ENCODE measurements at regions not wholly inside any gene's neighbourhood (a gene's known extent, or its start where the extent isn't known, plus 50 kb on each side); places are given as distances from the start of the nearest gene placed in this dataset.
"Not testable (repeated sequence)": the region's sequence is repeated elsewhere in the genome, so short reads cannot be mapped to it uniquely, and the experiment has no call there.

DNA sequence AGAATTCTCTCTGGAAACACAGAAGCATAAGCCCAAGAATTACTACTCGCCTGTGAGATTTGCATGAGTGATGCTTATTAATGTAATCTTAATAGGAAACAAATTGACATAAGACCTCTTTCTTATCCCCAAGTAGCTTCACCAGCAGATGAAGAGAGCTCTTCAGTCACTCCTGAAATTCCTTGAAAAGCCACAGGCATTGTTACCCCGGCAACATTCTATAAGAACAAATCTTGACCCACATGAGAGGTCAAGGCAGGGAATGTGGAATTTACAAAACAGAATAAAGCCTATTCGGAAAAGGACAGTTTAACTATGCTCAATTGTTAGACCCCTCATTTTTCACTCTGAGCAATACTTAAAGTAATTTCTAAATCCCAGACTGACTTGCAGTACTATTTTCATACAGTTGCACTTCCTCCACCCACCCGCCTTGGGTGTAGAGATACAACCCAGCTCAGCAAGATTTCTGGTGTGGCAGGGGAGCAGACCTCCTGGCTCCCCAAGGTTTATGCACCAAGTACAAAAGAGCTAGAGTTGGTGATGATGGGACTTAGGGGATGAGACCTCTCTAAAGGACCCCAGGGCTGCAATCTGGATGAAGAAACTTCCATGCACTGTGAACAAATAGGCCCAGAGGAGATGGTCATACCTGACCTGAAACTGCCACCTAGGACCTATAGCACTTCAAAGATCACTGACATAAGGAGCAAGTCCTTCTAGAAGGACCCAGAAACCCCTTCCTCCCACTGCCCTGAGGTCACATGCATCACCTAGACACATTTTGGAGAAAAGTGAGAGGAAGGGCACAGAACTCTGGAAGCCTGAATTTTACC, 242.1 kb downstream of the ZNF608 start:
- DNase-seq = no peak

DNA sequence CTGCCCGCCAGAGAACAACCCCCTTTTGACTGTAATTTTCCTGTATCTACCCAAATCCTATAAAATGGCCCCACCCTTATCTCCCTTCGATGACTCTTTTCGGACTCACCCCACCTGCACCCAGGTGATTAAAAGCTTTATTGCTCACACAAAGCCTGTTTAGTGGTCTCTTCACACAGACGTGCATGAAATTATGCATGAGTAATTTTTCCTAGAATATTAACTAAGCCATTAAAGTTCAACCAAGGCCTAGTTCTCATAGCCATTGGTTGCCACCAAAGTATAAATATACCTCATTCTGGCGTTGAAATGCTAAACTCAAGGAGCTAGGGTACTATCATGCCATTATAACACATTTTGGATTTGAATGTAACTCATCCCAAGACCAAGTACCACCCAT, 243.9 kb downstream of the ZNF608 start:
- DNase-seq = no peak

DNA sequence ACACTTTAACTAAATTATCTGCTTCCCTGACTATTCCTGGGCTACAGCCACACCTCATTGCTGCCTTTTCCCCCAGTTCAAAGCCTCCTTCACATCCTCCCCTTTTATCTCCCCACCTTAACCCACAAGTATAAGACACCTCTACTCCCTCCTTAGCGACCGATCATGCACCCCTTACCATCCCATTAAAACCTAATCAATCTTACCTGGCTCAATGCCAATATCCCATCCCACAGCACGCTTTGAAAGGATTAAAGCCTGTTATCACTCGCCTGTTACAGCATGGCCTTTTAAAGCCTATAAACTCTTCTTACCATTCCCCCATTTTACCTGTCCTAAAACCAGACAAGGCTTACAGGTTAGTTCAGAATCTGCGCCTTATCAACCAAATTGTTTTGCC, 246.6 kb downstream of the ZNF608 start:
- DNase-seq = not testable (repeated sequence)

DNA sequence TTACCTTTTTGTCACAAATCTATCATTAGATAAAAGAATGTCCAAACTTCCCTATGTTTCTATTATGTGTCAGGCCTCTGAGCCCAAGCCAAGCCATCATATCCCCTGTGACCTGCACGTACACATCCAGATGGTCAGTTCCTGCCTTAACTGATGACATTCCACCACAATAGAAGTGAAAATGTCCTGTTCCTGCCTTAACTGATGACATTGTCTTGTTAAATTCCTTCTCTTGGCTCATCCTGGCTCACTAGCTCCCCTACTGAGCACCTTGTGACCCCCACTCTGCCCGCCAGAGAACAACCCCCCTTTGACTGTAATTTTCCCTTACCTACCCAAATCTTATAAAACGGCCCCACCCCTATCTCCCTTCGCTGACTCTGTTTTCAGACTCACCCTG, 249.5 kb downstream of the ZNF608 start:
- not testable (repeated sequence) for DNase-seq

DNA sequence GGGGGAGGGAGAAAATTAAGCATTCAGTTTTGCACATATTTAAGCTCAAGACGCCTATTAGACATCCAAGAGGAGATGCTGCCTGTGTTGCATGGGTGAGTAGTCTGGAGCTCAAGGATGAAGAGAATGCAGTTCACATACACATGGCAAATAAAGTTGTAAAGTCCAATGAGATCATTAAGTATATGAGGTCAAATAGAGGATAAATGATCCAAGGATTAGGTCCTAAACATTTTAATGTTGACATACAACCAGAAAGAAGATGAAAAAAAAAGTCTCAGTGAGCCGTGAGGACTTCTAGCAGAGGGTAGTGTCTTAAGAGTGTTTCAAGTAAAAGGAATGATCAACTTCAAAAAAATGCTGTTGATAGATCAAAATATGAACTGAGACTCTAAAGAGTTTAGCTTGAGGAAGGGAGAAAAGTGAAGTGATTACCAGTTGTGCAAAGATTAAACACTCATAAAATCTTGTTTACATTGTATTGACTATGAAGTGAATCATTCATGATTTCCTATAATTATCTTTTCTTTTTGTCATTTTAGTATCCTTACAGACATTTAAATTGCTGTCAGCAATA, 251.8 kb downstream of the ZNF608 start:
- no peak for DNase-seq

DNA sequence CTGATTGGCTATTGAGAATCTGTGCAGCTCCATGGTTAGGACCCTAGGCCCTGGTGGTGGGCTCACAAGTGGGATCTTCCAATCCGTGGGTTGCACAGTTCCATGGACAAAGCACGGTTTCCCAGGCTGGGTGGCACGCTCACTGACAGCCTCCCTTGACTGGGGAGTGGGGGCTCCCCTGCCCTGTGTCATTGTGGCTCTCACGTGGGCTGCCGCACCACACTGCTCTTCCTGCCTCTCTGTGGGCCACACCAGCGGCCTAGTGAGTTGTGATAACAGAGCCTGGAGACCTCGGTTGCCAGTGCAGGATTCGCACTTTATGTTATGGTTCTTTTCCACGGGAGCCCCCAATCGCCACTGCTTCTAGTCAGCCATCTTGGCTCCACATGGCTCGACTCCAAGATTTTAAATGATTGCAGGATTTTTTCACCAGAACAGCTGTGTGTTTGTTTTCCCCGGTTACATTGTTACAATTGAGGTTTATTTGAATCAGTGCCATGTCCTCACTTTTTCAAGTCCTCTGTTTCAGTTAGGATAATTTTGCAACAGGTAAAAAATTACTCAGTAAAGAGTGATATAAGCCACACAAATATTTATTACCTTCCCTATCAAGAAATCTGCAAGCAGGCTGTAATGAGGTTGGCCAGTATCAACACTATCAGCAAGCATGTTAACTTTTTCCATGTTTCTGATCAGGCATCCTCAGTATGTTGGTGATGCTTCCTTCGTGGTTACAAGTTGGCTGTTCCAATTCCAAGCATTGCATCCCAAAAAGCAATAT, 253.8 kb downstream of the ZNF608 start:
- DNase-seq = peak; percentile 6

DNA sequence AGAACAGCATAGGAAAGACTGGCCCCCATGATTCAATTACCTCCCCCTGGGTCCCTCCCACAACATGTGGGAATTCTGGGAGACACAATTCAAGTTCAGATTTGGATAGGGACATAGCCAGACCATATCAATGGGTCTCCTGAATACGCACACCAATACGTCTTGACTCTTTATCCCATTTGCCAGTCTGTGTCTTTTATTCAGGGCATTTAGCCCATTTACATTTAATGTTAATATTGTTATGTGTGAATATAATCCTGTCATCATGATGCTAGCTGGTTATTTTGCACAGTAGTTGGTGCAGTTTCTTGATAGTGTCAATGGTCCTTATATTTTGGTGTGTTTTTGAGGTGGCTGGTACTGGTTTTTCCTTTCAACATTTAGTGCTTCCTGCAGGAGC, 256.1 kb downstream of the ZNF608 start:
- not testable (repeated sequence) for DNase-seq

DNA sequence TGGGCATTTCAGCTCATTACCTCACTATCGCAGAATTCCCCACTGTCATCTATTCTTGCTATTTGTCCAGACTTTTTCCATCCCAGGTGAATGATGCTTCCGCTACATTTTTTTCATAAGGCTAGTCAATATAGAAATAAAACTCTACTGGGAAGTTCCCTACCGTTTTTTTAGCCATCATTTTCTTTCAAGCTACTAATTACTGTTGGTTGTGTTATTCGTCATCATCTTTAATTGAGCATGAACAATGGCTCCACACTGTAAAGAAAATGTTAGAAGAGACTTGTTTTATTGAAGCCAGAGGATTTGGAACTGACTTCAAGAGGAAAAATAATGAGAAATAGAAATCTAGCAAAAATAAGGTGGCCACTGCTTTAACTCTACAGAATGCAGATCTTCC, 265.0 kb downstream of the ZNF608 start:
- no peak for DNase-seq

DNA sequence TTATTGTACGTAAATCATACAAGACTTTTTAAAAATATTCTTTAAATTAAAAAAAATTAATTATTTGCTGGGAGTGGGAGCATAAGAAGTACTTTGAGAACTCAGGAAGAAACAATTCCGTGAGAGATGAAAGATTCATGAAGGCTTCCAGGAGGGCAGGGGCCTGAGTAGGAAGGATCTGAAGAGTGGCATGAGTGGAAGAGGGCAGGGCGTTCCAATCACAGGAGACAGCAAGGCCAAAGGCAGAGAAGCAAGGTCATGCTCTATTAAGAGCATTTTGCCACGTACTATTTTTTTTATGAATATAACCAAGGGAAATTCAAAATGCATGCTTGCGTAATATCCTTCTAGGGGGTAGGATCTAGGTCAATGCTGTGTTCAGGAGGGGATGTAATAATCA, 265.5 kb downstream of the ZNF608 start:
- no peak for DNase-seq

DNA sequence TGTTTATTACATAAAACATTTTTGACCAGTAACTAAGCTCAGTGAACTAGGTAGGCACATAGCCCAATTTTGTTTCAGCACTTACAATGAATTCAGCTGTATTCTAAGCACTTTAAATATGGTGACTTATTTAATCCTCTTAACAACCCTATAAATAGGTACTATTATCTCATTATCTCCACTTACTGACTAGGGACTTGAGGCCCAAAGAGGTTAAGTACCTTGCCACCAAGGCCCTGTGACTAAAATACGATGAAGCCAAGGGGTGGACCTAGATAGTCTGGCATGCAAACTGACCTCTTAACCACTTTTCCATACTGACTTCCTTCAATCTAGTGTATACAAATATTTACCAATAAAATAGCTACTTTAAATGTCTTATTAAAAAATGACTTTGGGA, 266.4 kb downstream of the ZNF608 start:
- no peak for DNase-seq

DNA sequence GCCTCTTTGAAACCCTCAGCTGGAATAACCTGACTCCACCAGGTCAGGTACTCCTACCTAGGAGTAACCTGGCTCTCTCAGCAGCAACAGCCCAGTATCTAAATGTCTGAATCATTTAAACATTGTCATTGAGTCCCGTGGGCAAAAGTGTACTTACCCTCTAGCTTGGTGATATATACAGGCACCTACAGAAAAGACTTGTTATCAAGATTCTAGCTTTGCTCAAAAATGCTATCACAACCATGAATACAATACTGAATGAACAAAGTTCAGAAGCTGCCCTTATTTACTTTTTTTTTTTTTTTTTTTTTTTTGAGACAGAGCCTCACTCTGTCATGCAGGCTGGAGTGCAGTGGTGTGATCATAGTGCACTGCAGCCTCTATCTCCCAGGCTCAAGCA, 268.2 kb downstream of the ZNF608 start:
- DNase-seq = no peak

DNA sequence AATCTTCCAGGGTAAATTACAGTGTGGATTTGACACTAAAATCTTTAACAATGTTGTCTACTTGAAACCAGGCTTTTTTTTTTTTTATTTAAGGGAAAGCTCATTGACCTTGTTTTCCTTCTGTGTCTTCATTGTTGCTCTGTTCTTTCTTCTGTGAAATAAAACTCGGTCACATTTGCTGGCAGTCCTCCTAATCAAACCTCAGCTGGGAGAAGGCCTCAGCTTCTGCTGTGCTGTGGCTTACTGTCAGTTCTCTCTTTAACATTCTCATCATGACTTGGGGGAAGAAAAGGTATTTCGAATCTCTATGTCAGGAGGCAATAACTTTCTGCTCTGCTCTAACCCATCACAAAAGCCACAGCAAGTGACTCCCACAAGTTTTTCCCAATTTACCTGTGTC, 268.9 kb downstream of the ZNF608 start:
- no peak for DNase-seq

DNA sequence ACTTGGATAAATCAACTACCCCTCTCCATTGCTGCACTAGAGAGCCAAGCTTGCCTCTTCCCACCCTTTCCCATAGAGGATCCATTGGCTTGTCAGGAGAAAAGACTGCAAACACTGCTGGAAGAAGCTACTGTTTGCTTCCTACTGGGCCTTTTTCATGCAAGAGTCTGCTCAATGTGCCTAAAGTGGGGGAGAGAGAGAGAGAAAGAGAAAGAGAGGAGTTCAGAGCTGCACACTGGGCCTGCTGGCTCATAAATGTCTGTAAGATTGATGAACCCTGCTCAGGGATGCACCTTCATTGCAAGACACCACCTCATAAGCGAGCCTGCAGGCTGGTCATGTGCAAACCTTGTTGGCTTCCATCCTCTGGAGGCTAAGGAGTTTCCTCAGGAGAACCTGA, 269.4 kb downstream of the ZNF608 start:
- DNase-seq = no peak

DNA sequence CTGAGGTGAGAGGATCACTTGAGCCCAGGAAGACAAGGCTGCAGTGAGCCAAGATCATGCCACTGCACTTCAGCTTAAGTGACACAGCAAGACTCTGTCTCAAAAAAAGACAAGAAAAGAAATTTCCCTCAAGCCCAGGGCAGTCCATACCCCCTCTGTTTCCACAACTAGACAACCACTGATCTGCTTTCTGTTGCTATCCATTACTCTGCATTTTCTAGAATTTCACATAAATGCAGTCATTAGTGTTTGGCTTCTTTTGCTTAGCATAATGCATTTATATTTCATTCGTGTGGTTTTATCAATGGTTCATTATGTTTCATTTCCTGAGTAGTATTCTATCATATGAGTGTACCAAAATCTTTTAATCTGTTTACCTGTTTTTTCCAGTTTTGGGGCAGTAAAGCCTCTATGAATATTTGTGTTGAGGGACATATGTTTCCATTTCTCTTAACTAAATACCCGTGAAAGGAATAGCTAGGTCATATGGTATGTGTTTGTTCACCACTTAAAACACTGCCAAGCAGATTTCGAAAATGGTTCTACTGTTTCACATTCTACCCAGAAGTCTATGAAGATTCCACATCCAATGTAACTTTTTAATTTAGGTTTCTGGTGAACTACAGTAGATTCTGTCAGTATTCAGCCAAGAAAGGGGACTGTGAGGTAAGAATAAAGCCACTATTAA, 271.8 kb downstream of the ZNF608 start:
- no peak for DNase-seq

DNA sequence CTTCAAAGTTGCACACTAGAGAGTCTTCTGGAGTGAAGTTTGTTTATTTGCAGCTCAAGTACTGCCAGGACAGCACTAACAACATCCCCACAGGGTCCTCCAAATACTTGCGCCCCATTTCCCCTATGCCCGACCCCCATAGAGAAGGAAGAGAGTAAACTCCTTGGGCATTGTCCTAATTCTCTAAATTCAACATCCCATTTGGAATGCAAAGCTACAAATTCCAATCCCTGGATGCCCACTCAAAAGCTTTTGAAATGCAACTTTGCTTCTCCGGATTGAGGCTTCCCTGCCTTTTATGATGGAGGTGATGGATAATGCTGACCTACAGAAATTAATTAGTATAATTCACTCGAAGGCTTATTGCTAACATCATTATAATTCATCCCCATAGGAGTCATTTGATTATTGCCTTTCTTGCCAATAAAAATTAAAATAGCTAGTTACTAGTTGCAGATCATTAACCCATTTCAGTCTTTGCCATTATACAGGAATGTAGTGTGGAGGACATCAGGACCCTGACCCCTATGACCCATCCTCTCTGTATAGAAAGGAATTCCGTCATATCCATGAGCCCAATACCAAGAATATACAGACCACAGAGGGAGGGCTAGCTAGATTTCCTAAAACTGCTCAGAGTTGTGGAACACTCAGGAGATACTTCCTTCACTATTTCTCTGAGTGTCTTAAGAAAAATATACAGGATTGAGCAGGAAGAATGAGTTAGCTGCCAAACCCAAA, 277.6 kb downstream of the ZNF608 start:
- no peak for DNase-seq

DNA sequence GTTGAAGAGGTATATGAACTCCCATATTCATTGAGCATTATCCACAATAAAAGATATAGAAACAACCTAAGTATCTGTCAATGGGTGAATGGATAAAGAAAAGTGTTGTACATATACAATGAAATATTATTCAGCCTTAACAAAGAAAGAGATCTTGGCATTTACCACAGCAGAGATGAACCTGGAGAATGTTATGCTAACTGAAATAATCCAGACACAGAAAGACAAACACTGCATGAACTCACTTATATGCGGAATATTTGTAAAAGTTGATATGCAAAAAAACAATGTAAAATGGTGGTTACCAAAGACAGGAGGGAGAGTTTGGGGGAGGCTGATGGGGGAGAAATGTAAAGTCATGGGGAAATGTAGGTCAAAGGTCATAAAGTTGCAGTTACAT, 278.7 kb downstream of the ZNF608 start:
- no peak for DNase-seq

DNA sequence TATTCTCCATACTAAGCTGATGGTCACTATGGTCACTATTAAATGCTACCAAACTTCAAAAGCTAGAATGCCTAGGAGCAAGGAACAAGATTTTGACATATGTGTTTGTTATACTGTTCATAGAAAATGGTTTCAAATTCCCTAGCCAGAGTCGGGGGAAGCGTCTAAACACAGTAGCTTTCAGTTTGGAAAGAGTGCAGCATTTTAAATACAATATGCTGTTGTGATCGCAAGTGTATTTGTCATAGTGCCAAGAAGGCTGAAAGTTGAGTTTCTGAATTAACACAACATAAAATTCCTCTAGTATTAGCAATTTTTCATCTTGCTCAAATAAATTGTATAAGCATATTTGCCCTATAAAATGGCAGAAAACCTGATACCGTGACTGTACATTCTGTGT, 280.4 kb downstream of the ZNF608 start:
- no peak for DNase-seq

DNA sequence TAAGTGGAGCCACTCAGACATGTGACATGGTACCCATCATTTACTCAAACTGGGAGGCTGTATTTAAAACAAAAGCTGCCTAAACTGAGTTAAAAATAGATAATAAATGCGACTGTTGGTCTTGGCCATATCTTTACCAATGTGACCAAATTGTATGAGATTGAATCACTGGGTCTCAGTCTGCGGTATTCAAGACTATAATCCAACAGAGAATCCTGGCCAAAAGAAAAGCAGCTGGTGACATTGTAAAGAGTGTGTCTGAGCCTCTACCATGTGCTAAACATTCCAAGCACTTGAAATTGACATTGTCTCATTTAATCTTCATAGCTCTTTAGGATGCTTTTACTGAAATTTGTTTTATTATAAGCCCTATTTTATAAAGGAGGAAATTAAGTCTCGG, 282.6 kb downstream of the ZNF608 start:
- no peak for DNase-seq

DNA sequence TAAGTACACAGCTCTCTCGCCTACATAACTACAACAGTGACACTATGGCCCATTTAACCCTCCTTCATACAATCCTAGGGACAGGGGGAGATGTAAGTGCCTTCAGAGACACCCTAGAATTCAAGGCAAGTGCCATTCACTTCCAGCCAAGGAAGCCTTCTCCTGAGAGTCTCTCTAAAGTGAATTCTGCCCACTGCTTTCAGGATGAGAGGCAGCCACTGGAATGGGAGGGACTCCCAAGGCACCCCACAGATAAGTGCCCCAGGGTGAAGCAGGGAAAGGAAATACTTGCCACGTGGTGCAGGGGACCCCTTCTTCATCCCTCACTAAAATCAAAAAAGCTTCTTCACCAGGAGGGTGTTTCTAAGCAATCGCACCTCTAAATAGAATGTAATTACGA, 283.7 kb downstream of the ZNF608 start:
- no peak for DNase-seq

DNA sequence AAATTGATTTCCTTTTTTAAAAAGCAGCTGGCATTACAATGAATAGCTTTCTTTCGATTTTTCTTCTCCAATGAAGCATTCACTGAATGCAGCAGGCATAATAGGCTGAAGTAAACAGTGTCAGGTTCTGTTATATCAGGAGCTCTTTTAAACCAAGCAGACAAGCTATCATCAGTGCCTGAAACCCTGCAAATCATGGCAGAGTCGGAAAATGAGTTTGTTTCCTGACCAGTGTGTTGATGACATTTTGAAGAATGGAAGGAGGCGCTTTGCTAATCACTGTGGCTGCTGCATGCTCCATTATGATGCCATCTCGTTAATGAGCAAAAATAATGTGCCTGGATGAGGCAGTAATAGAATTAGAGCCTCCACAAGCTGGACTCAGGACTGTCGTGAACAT, 284.5 kb downstream of the ZNF608 start:
- DNase-seq = no peak

DNA sequence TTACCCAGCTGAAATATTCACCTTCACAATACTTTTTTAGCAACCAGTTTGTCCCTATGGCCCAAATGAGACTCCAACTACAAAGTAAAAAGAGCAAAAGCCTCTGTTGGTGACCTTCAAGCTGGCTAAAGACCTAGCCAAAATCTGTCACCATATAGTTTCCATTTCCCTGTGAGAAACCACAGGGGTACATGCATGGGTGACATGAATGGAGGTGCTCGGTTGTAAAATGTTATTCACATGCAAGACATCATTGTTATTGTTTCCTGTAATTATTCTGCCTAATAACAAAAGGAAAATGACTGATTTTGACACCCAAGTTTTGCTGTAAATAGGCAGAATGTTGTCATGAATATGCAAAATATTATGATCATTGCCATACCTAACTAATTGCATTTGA, 285.3 kb downstream of the ZNF608 start:
- no peak for DNase-seq

DNA sequence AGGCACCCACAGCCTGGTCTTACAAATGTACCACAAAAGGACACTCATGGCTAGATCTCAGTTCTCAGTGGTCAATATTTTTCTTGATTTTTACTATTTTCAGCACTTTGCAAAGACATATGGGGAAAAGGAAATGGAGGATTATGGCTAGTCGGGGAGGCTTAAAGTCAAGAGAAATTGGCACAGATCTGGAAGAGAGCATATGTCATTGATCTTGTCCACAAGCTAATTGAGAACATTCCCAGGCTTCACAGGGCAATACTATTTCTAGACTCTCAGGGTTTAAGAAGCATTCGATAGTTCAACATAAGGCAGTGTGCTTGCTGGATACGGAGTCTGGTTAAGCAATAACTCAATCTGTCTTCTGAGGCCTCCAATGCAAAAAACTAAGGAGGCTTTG, 285.8 kb downstream of the ZNF608 start:
- DNase-seq = no peak

DNA sequence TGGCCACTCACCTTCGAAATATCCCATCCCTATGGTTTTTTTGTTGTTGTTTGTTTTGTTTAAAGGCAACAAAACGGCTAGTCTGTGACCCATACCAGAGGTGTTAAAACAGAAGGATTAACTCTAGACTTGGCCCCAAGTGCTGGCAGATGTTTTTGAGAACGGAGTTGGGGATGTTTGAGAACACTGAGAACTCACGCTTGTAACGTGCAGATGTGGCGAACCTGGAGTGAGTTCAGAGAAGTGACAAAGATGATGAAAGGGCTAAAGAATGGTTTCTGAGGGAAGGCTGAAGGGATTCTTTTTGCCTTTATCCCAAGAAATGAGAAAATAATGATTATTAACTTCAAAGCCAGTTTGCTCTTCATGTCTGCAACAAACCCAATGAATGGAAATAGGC, 286.5 kb downstream of the ZNF608 start:
- DNase-seq = no peak

Measured in dermis blood vessel endothelial cell (primary cell).